CD4-positive, alpha-beta T cell (primary cell): ENCODE measurements at regions not wholly inside any gene's neighbourhood (a gene's known extent, or its start where the extent isn't known, plus 50 kb on each side); places are given as distances from the start of the nearest gene placed in this dataset.

Source experiments
- ATAC-seq: fragments of 200-7000 bp; cut with Tn5 transposase; one replicate; pipeline ENCODE4 v1.10.0; 2022; ENCODE audit warnings: mild to moderate bottlenecking; ENCODE audit not compliant: poor library complexity
- CTCF ChIA-PET: fragments of 350-600 bp; sonication (Branson Sonifier 250); formaldehyde crosslinking; loops from one replicate; lab custom pipeline; 2021; ENCODE audit warnings: antibody characterized with exemption, inconsistent platforms; lab: Charles Lee
- POLR2A ChIA-PET: fragments of 350-600 bp; sonication (Branson Sonifier 250); formaldehyde crosslinking; loops from one replicate; lab custom pipeline; 2021; ENCODE audit warnings: antibody characterized with exemption, inconsistent platforms; lab: Charles Lee
- DNase-seq, 14 experiments: peaks; one replicate each; pipeline ENCODE4 v3.0.0-alpha.2; 2013 to 2020; ENCODE audit warnings: mixed read lengths in 2 of 14
- H3K27ac ChIP-seq, 2 donors: one replicate each; pipeline versions ENCODE4 v1.5.1 to v1.7.0; 2013; ENCODE audit warnings: low read length in 2 of 2, low read depth in 1 of 2, mild to moderate bottlenecking in 1 of 2
- H3K27me3 ChIP-seq, 2 experiments: 1 replicate in 1 of 2; 2 replicates in 1 of 2; pipeline versions ENCODE4 v1.6.1 to v1.7.0; 2013; ENCODE audit warnings: low read length in 2 of 2, control low read depth in 1 of 2, mild to moderate bottlenecking in 1 of 2, moderate library complexity in 1 of 2; ENCODE audit not compliant: insufficient read depth in 2 of 2, control insufficient read depth in 1 of 2
- H3K36me3 ChIP-seq: one replicate; pipeline ENCODE4 v1.6.1; 2013; ENCODE audit warnings: low read length, control low read depth; ENCODE audit not compliant: insufficient read depth
- H3K4me1 ChIP-seq: one replicate; pipeline ENCODE4 v1.6.1; 2013; ENCODE audit warnings: low read length, control low read depth; ENCODE audit not compliant: insufficient read depth
- H3K4me3 ChIP-seq: one replicate; pipeline ENCODE4 v1.5.1; 2013; ENCODE audit warnings: mild to moderate bottlenecking, low read length, moderate library complexity
- H3K9me3 ChIP-seq, 2 experiments: 1 replicate in 1 of 2; 2 replicates in 1 of 2; pipeline versions ENCODE4 v1.6.1 to v1.7.0; 2013; ENCODE audit warnings: low read length in 2 of 2, mild to moderate bottlenecking in 2 of 2, control low read depth in 1 of 2, moderate library complexity in 1 of 2; ENCODE audit not compliant: control insufficient read depth in 1 of 2, insufficient read depth in 1 of 2
- H3K27ac Mint-ChIP-seq: one replicate; pipeline ENCODE4 v1.8.0; 2020; ENCODE audit warnings: mixed read lengths
- H3K27me3 Mint-ChIP-seq: one replicate; pipeline ENCODE4 v1.8.0; 2021; ENCODE audit warnings: mixed read lengths
- H3K36me3 Mint-ChIP-seq: one replicate; pipeline ENCODE4 v1.8.0; 2021; ENCODE audit warnings: low read depth, mixed read lengths
- H3K4me1 Mint-ChIP-seq: one replicate; pipeline ENCODE4 v1.8.0; 2021; ENCODE audit warnings: low read depth, mixed read lengths
- H3K4me3 Mint-ChIP-seq: one replicate; pipeline ENCODE4 v1.8.0; 2020; ENCODE audit warnings: mild to moderate bottlenecking, mixed read lengths
- H3K9me3 Mint-ChIP-seq: one replicate; pipeline ENCODE4 v1.8.0; 2020; ENCODE audit warnings: mixed read lengths
- intact Hi-C, 2 experiments: fragments of 100-400 bp; cut with DNase I in 1 of 2; cut with micrococcal nuclease in 1 of 2; formaldehyde crosslinking; loops; one replicate each; pipeline versions ENCODE4 v1.15.1 to v1.9.0; 2023 to 2025; cut with DNase I, micrococcal nuclease
- TF ChIP-seq, protein P1 (sequence below): fragments of 200-600 bp; IDR thresholded peaks from one replicate; pipeline ENCODE4 v1.8.0; 2022; ENCODE audit warnings: antibody characterized with exemption, mild to moderate bottlenecking

DNA sequence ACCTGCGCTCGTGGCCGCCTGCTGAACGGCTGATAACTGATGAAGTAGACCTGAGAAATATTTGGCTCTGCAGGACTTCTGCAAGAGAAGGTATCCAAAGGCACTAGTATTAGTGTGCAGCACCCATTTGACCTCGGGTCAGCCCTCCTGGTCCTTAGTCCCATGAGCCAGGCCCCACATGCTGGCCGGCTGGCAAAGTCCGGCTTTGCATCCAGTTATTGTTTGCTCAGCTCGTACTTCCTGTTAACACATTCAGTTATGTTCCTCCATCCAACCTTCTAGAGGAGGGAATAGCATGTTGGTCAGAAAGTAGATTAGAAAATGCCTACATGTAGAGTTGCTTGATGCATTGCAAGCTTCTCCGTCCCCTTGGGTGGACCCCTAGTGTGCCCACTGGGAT, 385.7 kb upstream of the RGMA start:
- CTCF ChIA-PET: no interaction called here
- H3K4me1 ChIP-seq: no peaks in the 10 kb centered on the region
- ATAC-seq: no peak
- Mint-ChIP-seq H3K4me1 (no peaks in the 10 kb centered on the region), H3K4me3 (no peak overlapping the region), H3K27ac (no peak overlapping the region), H3K9me3 (no peaks in the 10 kb centered on the region), H3K36me3 (no peaks in the 10 kb centered on the region), H3K27me3 (no peaks in the 10 kb centered on the region)
- peaks cover 0 to 2% of the 10 kb centered on the region in 2 experiments for H3K27me3 ChIP-seq
- POLR2A ChIA-PET: no interaction called here
- H3K9me3 ChIP-seq: peaks cover 0 to 3% of the 10 kb centered on the region in 2 experiments
- DNase-seq: no peak
- TF ChIP-seq, protein P1, sequence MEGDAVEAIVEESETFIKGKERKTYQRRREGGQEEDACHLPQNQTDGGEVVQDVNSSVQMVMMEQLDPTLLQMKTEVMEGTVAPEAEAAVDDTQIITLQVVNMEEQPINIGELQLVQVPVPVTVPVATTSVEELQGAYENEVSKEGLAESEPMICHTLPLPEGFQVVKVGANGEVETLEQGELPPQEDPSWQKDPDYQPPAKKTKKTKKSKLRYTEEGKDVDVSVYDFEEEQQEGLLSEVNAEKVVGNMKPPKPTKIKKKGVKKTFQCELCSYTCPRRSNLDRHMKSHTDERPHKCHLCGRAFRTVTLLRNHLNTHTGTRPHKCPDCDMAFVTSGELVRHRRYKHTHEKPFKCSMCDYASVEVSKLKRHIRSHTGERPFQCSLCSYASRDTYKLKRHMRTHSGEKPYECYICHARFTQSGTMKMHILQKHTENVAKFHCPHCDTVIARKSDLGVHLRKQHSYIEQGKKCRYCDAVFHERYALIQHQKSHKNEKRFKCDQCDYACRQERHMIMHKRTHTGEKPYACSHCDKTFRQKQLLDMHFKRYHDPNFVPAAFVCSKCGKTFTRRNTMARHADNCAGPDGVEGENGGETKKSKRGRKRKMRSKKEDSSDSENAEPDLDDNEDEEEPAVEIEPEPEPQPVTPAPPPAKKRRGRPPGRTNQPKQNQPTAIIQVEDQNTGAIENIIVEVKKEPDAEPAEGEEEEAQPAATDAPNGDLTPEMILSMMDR: no peak
- no peaks in the 10 kb centered on the region for H3K36me3 ChIP-seq
- intact Hi-C loops: no loop called here
- H3K27ac ChIP-seq: no peak overlapping the region
- H3K4me3 ChIP-seq: no peak overlapping the region

DNA sequence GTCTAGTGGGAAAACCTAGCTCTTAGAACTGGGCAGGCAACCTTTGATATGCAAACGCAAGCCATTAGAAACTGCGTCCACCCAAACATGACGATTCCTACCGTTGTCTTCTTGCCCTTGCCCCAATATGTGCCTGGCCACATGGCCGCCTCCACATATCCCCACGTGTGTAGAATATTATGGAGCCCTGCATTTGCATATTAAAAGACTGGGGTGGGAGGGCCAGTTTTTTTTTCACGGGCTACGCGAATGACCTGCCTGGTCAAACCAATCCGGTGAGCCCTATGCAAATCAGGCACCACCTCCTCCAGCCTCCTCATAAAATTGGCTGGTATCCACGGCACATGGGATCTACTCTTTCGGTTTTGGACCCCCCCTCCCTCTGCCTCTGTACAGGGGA, 381.0 kb upstream of the RGMA start:
- no peaks in the 10 kb centered on the region for H3K4me1 Mint-ChIP-seq
- no peaks in the 10 kb centered on the region for H3K4me1 ChIP-seq
- ChIA-PET CTCF (no interaction called here), POLR2A (no interaction called here)
- H3K4me3 ChIP-seq: no peak overlapping the region
- H3K27me3 Mint-ChIP-seq: no peaks in the 10 kb centered on the region
- no peaks in the 10 kb centered on the region for H3K9me3 Mint-ChIP-seq
- no peak overlapping the region for H3K27ac Mint-ChIP-seq
- intact Hi-C loops: no loop called here
- ATAC-seq: no peak
- DNase-seq: no peak
- TF ChIP-seq, protein P1: no peak
- no peaks in the 10 kb centered on the region for H3K36me3 ChIP-seq
- H3K27ac ChIP-seq: no peak overlapping the region
- H3K27me3 ChIP-seq: no peaks in the 10 kb centered on the region
- H3K36me3 Mint-ChIP-seq: no peaks in the 10 kb centered on the region
- H3K9me3 ChIP-seq: peaks cover 0 to 3% of the 10 kb centered on the region in 2 experiments
- H3K4me3 Mint-ChIP-seq: no peak overlapping the region

DNA sequence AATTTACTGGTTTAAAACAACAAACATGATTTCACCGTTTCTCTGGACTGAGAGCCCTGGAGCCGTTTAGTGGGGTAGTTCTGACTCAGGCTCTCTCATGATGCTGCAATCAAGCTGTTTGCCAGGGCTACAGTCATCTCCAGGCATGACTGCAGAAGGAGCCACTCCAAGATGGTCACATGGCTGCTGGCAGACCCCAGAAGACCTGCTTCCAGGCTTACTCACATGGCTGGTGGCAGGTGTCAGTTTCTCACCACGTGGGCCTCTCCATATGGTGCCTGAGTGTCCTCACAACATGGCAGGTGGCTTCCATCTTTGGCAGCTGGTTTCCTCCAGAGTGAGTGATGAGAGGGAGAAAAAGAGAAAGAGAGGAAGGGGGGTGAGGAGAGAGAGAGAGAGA, 378.3 kb upstream of the RGMA start:
- Histone ChIP-seq H3K36me3 (no peaks in the 10 kb centered on the region), H3K27me3 (no peaks in the 10 kb centered on the region), H3K4me1 (no peaks in the 10 kb centered on the region), H3K27ac (no peak overlapping the region), H3K9me3 (no peaks in the 10 kb centered on the region), H3K4me3 (no peak overlapping the region)
- CTCF ChIA-PET: no interaction called here
- Mint-ChIP-seq H3K36me3 (no peaks in the 10 kb centered on the region), H3K4me3 (no peak overlapping the region), H3K27ac (no peak overlapping the region), H3K9me3 (no peaks in the 10 kb centered on the region), H3K4me1 (no peaks in the 10 kb centered on the region), H3K27me3 (no peaks in the 10 kb centered on the region)
- TF ChIP-seq, protein P1: no peak
- no peak for DNase-seq
- ATAC-seq: no peak
- intact Hi-C loops: no loop called here
- POLR2A ChIA-PET: no interaction called here
